22Rv1 (cell line): ENCODE measurements at regions not wholly inside any gene's neighbourhood (a gene's known extent, or its start where the extent isn't known, plus 50 kb on each side); places are given as distances from the start of the nearest gene placed in this dataset.

Experiments
- CTCF ChIP-seq: fragments of 450-650 bp; IDR thresholded peaks from 2 replicates; pipeline ENCODE4 v1.5.1; 2017; ENCODE audit warnings: mild to moderate bottlenecking
- ZFX ChIP-seq: fragments of 450-650 bp; IDR thresholded peaks from 2 replicates; pipeline ENCODE4 v1.6.1; 2017; ENCODE audit warnings: antibody characterized with exemption, borderline replicate concordance

GRCh38 chr18:57270156-57270555, 82.2 kb upstream of the ST8SIA3 start:
- TF ChIP-seq CTCF (no peak), ZFX (no peak)
